ENCODE measurements at regions not wholly inside any gene's neighbourhood (a gene's known extent, or its start where the extent isn't known, plus 50 kb on each side); places are given as distances from the start of the nearest gene placed in this dataset.

GRCh38 chr15:91599261-91599660 lies 254.2 kb upstream of the SLCO3A1 start:
- Histone ChIP-seq H3K4me2 (peak overlapping the region in 4 of 11 experiments; percentile 1 to 60 (median 4); a peak in 4 of 22 replicates), H3K9ac (no peak overlapping the region), H3K27me3 (no peaks in the 10 kb centered on the region), H3K4me3 (no peak overlapping the region), H3K36me3 (no peaks in the 10 kb centered on the region), H3K27ac (no peak overlapping the region), H3K9me3 (replicated peaks in 1 of 11) (no peaks in the 10 kb centered on the region), H4K20me1 (no peaks in the 10 kb centered on the region), H3K4me1 (peaks cover 0 to 5% (median 2%) of the 10 kb centered on the region in 10 experiments; a peak in 6 of 20 replicates)
- TF ChIP-seq Cebpa-rat (IDR thresholded peaks at IDR 0.05) = no peak

- Histone ChIP-seq H4K20me1 (no peaks in the 10 kb centered on the region), H3K9ac (no peak overlapping the region), H3K27me3 (no peaks in the 10 kb centered on the region), H3K9me3 (replicated peaks in 1 of 11) (no peaks in the 10 kb centered on the region), H3K4me1 (peaks cover 0 to 5% (median 2%) of the 10 kb centered on the region in 10 experiments; a peak in 6 of 20 replicates), H3K4me3 (no peak overlapping the region), H3K27ac (no peak overlapping the region), H3K4me2 (no peak overlapping the region), H3K36me3 (no peaks in the 10 kb centered on the region)
- TF ChIP-seq Cebpa-rat (IDR thresholded peaks at IDR 0.05) = no peak
These were observed 250.0 kb upstream of the SLCO3A1 start for GRCh38 chr15:91603384-91604080.

- Histone ChIP-seq H3K9ac (no peak overlapping the region), H3K27me3 (no peaks in the 10 kb centered on the region), H4K20me1 (no peaks in the 10 kb centered on the region), H3K36me3 (no peaks in the 10 kb centered on the region), H3K4me2 (no peak overlapping the region), H3K4me3 (no peak overlapping the region), H3K9me3 (replicated peaks in 1 of 11) (no peaks in the 10 kb centered on the region), H3K4me1 (peaks cover 0 to 5% (median 2%) of the 10 kb centered on the region in 10 experiments; a peak in 6 of 20 replicates), H3K27ac (no peak overlapping the region)
- TF ChIP-seq Cebpa-rat (IDR thresholded peaks at IDR 0.05) = no peak
These were observed 249.4 kb upstream of the SLCO3A1 start for GRCh38 chr15:91604122-91604521.

GRCh38 chr15:91605576-91605975 lies 247.9 kb upstream of the SLCO3A1 start:
- no peak overlapping the region for H3K9ac ChIP-seq
- no peaks in the 10 kb centered on the region for H3K9me3 ChIP-seq (replicated peaks in 1 of 11)
- H3K27me3 ChIP-seq = no peaks in the 10 kb centered on the region
- H3K27ac ChIP-seq = no peak overlapping the region
- no peaks in the 10 kb centered on the region for H3K36me3 ChIP-seq
- no peak overlapping the region for H3K4me2 ChIP-seq
- no peaks in the 10 kb centered on the region for H4K20me1 ChIP-seq
- H3K4me1 ChIP-seq = no peaks in the 10 kb centered on the region
- TF ChIP-seq Cebpa-rat (IDR thresholded peaks at IDR 0.05) = no peak
- H3K4me3 ChIP-seq = no peak overlapping the region

GRCh38 chr15:91609231-91609630 lies 244.3 kb upstream of the SLCO3A1 start:
- Histone ChIP-seq H3K4me1 (no peaks in the 10 kb centered on the region), H3K9ac (no peak overlapping the region), H3K4me3 (no peak overlapping the region), H3K27ac (no peak overlapping the region), H3K9me3 (replicated peaks in 1 of 11) (no peaks in the 10 kb centered on the region), H4K20me1 (no peaks in the 10 kb centered on the region), H3K4me2 (no peak overlapping the region), H3K36me3 (no peaks in the 10 kb centered on the region), H3K27me3 (no peaks in the 10 kb centered on the region)
- no peak for TF ChIP-seq Cebpa-rat (IDR thresholded peaks at IDR 0.05)

- no peak overlapping the region for H3K27ac ChIP-seq
- no peak overlapping the region for H3K9ac ChIP-seq
- no peak overlapping the region for H3K4me3 ChIP-seq
- H3K4me2 ChIP-seq = no peak overlapping the region
- no peaks in the 10 kb centered on the region for H3K9me3 ChIP-seq (replicated peaks in 1 of 11)
- no peak for TF ChIP-seq Cebpa-rat (IDR thresholded peaks at IDR 0.05)
- no peaks in the 10 kb centered on the region for H3K36me3 ChIP-seq
- H3K27me3 ChIP-seq = no peaks in the 10 kb centered on the region
- H4K20me1 ChIP-seq = no peaks in the 10 kb centered on the region
- H3K4me1 ChIP-seq = no peaks in the 10 kb centered on the region
These were observed 243.5 kb upstream of the SLCO3A1 start for GRCh38 chr15:91609966-91610365.

- 0 out of 22 replicates have a peak, but pooled peaks cover 0 to 2% (median 0%) of the 10 kb centered on the region in 11 experiments for H3K9me3 ChIP-seq (replicated peaks in 1 of 11)
- H3K4me2 ChIP-seq = no peak overlapping the region
- TF ChIP-seq Cebpa-rat (IDR thresholded peaks at IDR 0.05) = no peak
- H3K4me1 ChIP-seq = no peaks in the 10 kb centered on the region
- H3K27me3 ChIP-seq = no peaks in the 10 kb centered on the region
- H3K9ac ChIP-seq = no peak overlapping the region
- H3K36me3 ChIP-seq = no peaks in the 10 kb centered on the region
- no peak overlapping the region for H3K4me3 ChIP-seq
- H4K20me1 ChIP-seq = no peaks in the 10 kb centered on the region
- H3K27ac ChIP-seq = no peak overlapping the region
These were observed 241.8 kb upstream of the SLCO3A1 start for GRCh38 chr15:91611561-91612323.

GRCh38 chr15:91620229-91620628 lies 233.3 kb upstream of the SLCO3A1 start:
- no peak for TF ChIP-seq Cebpa-rat (IDR thresholded peaks at IDR 0.05)
- H3K4me3 ChIP-seq = no peak overlapping the region

GRCh38 chr15:91622235-91622634 lies 231.3 kb upstream of the SLCO3A1 start:
- Histone ChIP-seq H3K36me3 (no peaks in the 10 kb centered on the region), H4K20me1 (no peaks in the 10 kb centered on the region), H3K9me3 (replicated peaks in 1 of 11) (no peaks in the 10 kb centered on the region; a peak in 1 of 22 replicates), H3K4me2 (no peak overlapping the region), H3K27ac (no peak overlapping the region), H3K4me1 (0 out of 20 replicates have a peak, but pooled peaks cover 0 to 3% (median 0%) of the 10 kb centered on the region in 10 experiments), H3K4me3 (no peak overlapping the region), H3K27me3 (no peaks in the 10 kb centered on the region), H3K9ac (no peak overlapping the region)
- no peak for TF ChIP-seq Cebpa-rat (IDR thresholded peaks at IDR 0.05)

More at GRCh38 chr15:91620229-91620628, 233.3 kb upstream of the SLCO3A1 start:
- Histone ChIP-seq H3K4me1 (0 out of 20 replicates have a peak, but pooled peaks cover 0 to 3% (median 0%) of the 10 kb centered on the region in 10 experiments), H3K27me3 (no peaks in the 10 kb centered on the region), H3K4me2 (no peak overlapping the region), H3K27ac (no peak overlapping the region), H3K9ac (no peak overlapping the region), H3K9me3 (replicated peaks in 1 of 11) (peaks cover 0 to 2% (median 0%) of the 10 kb centered on the region in 11 experiments; a peak in 1 of 22 replicates), H3K36me3 (no peaks in the 10 kb centered on the region), H4K20me1 (no peaks in the 10 kb centered on the region)
